ENCODE measurements at regions not wholly inside any gene's neighbourhood (a gene's known extent, or its start where the extent isn't known, plus 50 kb on each side); places are given as distances from the start of the nearest gene placed in this dataset.

- H3K9me3 ChIP-seq (replicated peaks; ENCODE audit: control insufficient read depth, insufficient read depth, low read length), result no peaks in the 10 kb centered on the region; the same call in 2 of the 3 replicates
- peaks cover 0 to 3% of the 10 kb centered on the region in 2 experiments; a peak in 3 of 4 replicates for H3K27me3 ChIP-seq (replicated peaks in 1 of 2; ENCODE audit: control insufficient read depth in 2 of 2, insufficient read depth in 2 of 2, low read length in 1 of 2)
- TF ChIP-seq EED (IDR thresholded peaks at IDR 0.05; ENCODE audit: low read depth) (no peak), GATAD2B (conservative IDR thresholded peaks at IDR 0.05; ENCODE audit: low read depth) (no peak), CHD2 (IDR thresholded peaks at IDR 0.05; ENCODE audit: borderline replicate concordance, low read depth, low read length) (no peak), RBBP5 (conservative IDR thresholded peaks at IDR 0.05) (no peak), RAD51 (IDR thresholded peaks at IDR 0.05) (no peak), ZNF217 (IDR thresholded peaks at IDR 0.05) (no peak), POLR2AphosphoS5 (IDR thresholded peaks at IDR 0.05; ENCODE audit: low read length) (no peak), ZSCAN29 (IDR thresholded peaks at IDR 0.05) (no peak), ZNF274 (IDR thresholded peaks at IDR 0.05; ENCODE audit: insufficient read depth, insufficient read length) (no peak), CREB1 (IDR thresholded peaks at IDR 0.05; ENCODE audit: low read depth) (no peak), SMAD1 (IDR thresholded peaks at IDR 0.05; ENCODE audit: low read depth, partially characterized antibody) (no peak), JUNB (IDR thresholded peaks at IDR 0.05) (no peak), EP300 (IDR thresholded peaks at IDR 0.05; ENCODE audit: borderline replicate concordance in 1 of 2, control insufficient read depth in 1 of 2, low read depth in 2 of 2, low read length in 2 of 2) (no peak), HDGF (IDR thresholded peaks at IDR 0.05) (no peak), EGR1 (IDR thresholded peaks at IDR 0.05; ENCODE audit: borderline replicate concordance in 1 of 2, low read depth in 2 of 2, low read length in 2 of 2) (no peak), PBX3 (IDR thresholded peaks at IDR 0.05; ENCODE audit: insufficient replicate concordance, low read depth, low read length) (no peak), CHD1 (IDR thresholded peaks at IDR 0.05; ENCODE audit: low read depth, low read length) (no peak)
- H3K4me1 ChIP-seq (ENCODE audit: control insufficient read depth, insufficient read depth, low read length), result no peaks in the 10 kb centered on the region
- ChIA-PET RAD21 (ENCODE audit: unreplicated experiment) (no interaction called here), CTCF (no interaction called here), SMC1A (ENCODE audit: uncharacterized antibody, unreplicated experiment) (no interaction called here), POLR2A (no interaction called here)
- in situ Hi-C loops (cut with MboI) (no loop called here), intact Hi-C loops (cut with micrococcal nuclease; ENCODE audit: unreplicated experiment) (loop anchor here (10.0 kb wide), 3 partner anchors 82 to 558 kb away; partner anchors contain the start of gene CCND2)
- no TSS peak for BruUV-seq (replicated peaks)
- H2AFZ ChIP-seq (ENCODE audit: control insufficient read depth, low read depth, low read length), result no peak overlapping the region
- 44% methylated on average over 3 of the region's 3 CpGs for WGBS (ENCODE audit: insufficient coverage, insufficient replicate concordance, low lambda C conversion rate, missing lambda C conversion rate)
- no peaks in the 10 kb centered on the region for H3K79me2 ChIP-seq (ENCODE audit: control insufficient read depth, insufficient read depth, low read length)
- no peak for DNase-seq (ENCODE audit: low read depth, low spot score)
- no peak overlapping the region for H3K4me3 ChIP-seq
- H3K4me2 ChIP-seq (ENCODE audit: control insufficient read depth, insufficient read depth), result no peak overlapping the region
- ATAC-seq, result no peak
- no peak overlapping the region for H3K9ac ChIP-seq (ENCODE audit: control insufficient read depth, insufficient read depth, low read length)
- no peak for FAIRE-seq
- H3K27ac ChIP-seq (ENCODE audit: control insufficient read depth, insufficient read depth), result no peak overlapping the region
- no peaks in the 10 kb centered on the region for H3K36me3 ChIP-seq (ENCODE audit: control insufficient read depth in 2 of 2, insufficient read depth in 2 of 2, low read length in 1 of 2)
- no peaks in the 10 kb centered on the region for H4K20me1 ChIP-seq (ENCODE audit: control insufficient read depth, insufficient read depth)
Observed at GRCh38 chr12:3966376-3966775, 93.2 kb upstream of the PARP11 start.
